ENCODE measurements at regions not wholly inside any gene's neighbourhood (a gene's known extent, or its start where the extent isn't known, plus 50 kb on each side); places are given as distances from the start of the nearest gene placed in this dataset.
A peak's percentile ranks its signal among the peaks of the same experiment; 100 is the strongest.

GRCh38 chr20:60085551-60086132 is 127.4 kb downstream of the CDH26 start (continued):
- TF ChIP-seq CTCF (IDR thresholded peaks at IDR 0.05), result no peak
- TF ChIP-seq CHD2 (IDR thresholded peaks at IDR 0.05; ENCODE audit: low read length, partially characterized antibody), result no peak
- no peak for TF ChIP-seq EP300 (IDR thresholded peaks at IDR 0.05)

DNA sequence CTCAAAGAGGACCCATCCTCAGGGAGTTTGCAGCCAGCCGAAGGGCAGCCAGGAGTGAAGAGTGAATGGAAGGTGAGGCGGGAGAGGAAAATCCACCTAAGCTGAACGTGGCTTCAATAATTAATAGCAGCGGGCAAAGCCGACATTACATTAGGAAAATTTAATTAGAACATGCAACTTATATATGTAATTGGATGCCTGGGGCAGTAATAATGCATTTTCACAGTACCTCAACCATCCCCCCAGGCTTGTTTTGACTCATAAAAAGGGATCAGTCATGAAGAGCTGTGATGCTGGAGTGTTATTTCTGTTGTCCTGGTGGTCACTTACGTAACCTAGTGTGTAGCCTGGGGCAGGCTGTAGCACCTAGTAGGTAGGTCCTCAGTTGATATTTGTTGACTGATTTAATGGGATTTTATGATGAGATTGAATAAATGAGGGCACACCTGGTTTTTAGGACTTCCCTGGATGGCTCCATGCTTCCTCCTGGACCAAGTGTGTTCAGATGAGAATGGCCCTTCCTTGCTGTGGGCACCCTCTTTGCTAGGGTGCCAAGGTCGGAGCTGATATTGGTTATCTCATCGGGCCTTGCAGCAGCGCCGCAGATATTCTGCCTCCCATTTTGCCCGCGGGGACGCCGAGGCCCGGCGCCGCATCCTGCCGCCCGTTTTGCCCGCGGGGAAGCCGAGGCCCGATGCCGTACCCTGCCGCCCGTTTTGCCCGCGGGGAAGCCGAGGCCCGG is 128.8 kb downstream of the CDH26 start:
- WGBS (ENCODE audit: missing lambda C conversion rate), result 96% methylated on average over 6 of the region's 30 CpGs
- Histone ChIP-seq H3K4me1 (no peaks in the 10 kb centered on the region), H3K4me3 (peak overlapping the region; percentile 41), H3K4me2 (peak overlapping the region; percentile 79), H3K27ac (peak overlapping the region in 1 of 2 experiments; percentile 73; a peak in 3 of 6 replicates), H3K9me3 (peaks cover 4% of the 10 kb centered on the region; the same call in 1 of the 3 replicates)
- ChIA-PET POLR2A (no interaction called here), CTCF (interaction anchor here (1.6 kb wide), 1 partner anchor 124 kb away, joined by 3 read pairs; no protein-coding TSS in a partner anchor)
- DNase-seq (ENCODE audit: low read depth in 1 of 2, low spot score in 1 of 2), result no peak
- no peak for FAIRE-seq
- TF ChIP-seq, protein P1, sequence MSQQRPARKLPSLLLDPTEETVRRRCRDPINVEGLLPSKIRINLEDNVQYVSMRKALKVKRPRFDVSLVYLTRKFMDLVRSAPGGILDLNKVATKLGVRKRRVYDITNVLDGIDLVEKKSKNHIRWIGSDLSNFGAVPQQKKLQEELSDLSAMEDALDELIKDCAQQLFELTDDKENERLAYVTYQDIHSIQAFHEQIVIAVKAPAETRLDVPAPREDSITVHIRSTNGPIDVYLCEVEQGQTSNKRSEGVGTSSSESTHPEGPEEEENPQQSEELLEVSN (IDR thresholded peaks at IDR 0.05; ENCODE audit: borderline replicate concordance, low read depth), result no peak
- ATAC-seq, result no peak

DNA sequence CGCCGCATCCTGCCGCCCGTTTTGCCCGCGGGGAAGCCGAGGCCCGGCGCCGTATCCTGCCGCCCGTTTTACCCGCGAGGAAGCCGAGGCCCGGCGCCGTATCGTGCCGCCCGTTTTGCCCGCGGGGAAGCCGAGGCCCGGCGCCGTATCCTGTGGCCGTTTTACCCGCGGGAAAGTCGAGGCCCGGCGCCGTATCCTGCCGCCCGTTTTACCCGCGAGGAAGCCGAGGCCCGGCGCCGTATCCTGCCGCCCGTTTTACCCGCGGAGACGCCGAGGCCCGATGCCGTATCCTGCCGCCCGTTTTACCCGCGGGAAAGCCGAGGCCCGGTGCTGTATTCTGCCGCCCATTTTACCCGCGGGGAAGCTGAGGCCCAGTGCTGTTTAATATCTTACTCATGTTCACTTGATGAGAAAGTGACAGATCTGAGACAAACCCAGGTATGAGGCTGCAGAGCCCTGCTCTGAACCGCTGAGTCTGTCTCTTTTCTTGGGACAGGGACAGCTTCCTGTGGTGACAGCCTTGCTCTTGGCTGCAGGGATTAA is 129.4 kb downstream of the CDH26 start:
- TF ChIP-seq, protein P2, sequence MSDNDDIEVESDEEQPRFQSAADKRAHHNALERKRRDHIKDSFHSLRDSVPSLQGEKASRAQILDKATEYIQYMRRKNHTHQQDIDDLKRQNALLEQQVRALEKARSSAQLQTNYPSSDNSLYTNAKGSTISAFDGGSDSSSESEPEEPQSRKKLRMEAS (IDR thresholded peaks at IDR 0.05), result peak; percentile 41
- TF ChIP-seq, protein P1 (IDR thresholded peaks at IDR 0.05; ENCODE audit: borderline replicate concordance, low read depth), result peak; percentile 57; the same call in 1 of the 2 replicates
- TF ChIP-seq RNF2 (IDR thresholded peaks at IDR 0.05; ENCODE audit: borderline replicate concordance, low read depth) (0 out of 2 replicates have a peak, but pooled peaks have one; percentile 65), PBX3 (IDR thresholded peaks at IDR 0.05) (0 out of 2 replicates have a peak, but pooled peaks have one; percentile 36), EHMT2 (IDR thresholded peaks at IDR 0.05; ENCODE audit: low read depth) (no peak), HDAC2 (IDR thresholded peaks at IDR 0.05) (no peak), MAZ (IDR thresholded peaks at IDR 0.05; ENCODE audit: borderline replicate concordance, low read depth, low read length) (no peak), CEBPB (IDR thresholded peaks at IDR 0.05) (no peak), JUN (IDR thresholded peaks at IDR 0.05) (no peak)
- TF ChIP-seq, protein P3, sequence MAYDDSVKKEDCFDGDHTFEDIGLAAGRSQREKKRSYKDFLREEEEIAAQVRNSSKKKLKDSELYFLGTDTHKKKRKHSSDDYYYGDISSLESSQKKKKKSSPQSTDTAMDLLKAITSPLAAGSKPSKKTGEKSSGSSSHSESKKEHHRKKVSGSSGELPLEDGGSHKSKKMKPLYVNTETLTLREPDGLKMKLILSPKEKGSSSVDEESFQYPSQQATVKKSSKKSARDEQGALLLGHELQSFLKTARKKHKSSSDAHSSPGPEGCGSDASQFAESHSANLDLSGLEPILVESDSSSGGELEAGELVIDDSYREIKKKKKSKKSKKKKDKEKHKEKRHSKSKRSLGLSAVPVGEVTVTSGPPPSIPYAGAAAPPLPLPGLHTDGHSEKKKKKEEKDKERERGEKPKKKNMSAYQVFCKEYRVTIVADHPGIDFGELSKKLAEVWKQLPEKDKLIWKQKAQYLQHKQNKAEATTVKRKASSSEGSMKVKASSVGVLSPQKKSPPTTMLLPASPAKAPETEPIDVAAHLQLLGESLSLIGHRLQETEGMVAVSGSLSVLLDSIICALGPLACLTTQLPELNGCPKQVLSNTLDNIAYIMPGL (CRISPR knock-in tag; IDR thresholded peaks at IDR 0.05; ENCODE audit: borderline replicate concordance), result no peak
- H3K4me3 ChIP-seq, result peak overlapping the region; percentile 41
- peak in 1 of 2 experiments; percentile 27 for DNase-seq (ENCODE audit: low read depth in 1 of 2, low spot score in 1 of 2)
- WGBS (ENCODE audit: missing lambda C conversion rate), result 12% methylated on average over 26 of the region's 60 CpGs
- ChIA-PET POLR2A (interaction anchor here (0.5 kb wide), 1 partner anchor 52 kb away, joined by 6 read pairs; no protein-coding TSS in a partner anchor), CTCF (interaction anchor here (1.6 kb wide), 1 partner anchor 123 kb away, joined by 3 read pairs; no protein-coding TSS in a partner anchor)
- peak overlapping the region; percentile 79 for H3K4me2 ChIP-seq
- H3K9me3 ChIP-seq, result peaks cover 4% of the 10 kb centered on the region; the same call in 1 of the 3 replicates
- FAIRE-seq, result no peak
- ATAC-seq, result 0 out of 6 replicates have a peak, but pooled peaks of 1 of the 2 experiments have one; percentile 26
- no peaks in the 10 kb centered on the region for H3K4me1 ChIP-seq
- H3K27ac ChIP-seq, result peak overlapping the region in 1 of 2 experiments; percentile 73; a peak in 3 of 6 replicates
